22Rv1 (cell line): ENCODE measurements at regions not wholly inside any gene's neighbourhood (a gene's known extent, or its start where the extent isn't known, plus 50 kb on each side); places are given as distances from the start of the nearest gene placed in this dataset.

Source experiments
- CTCF ChIP-seq: fragments of 450-650 bp; IDR thresholded peaks from 2 replicates; pipeline ENCODE4 v1.5.1; 2017; ENCODE audit warnings: mild to moderate bottlenecking
- ZFX ChIP-seq: fragments of 450-650 bp; IDR thresholded peaks from 2 replicates; pipeline ENCODE4 v1.6.1; 2017; ENCODE audit warnings: antibody characterized with exemption, borderline replicate concordance

- TF ChIP-seq CTCF (no peak), ZFX (no peak)
Observed at GRCh38 chr9:28882529-28882928, 1309.2 kb upstream of the C9orf72 start.
